Lower leg skin (tissue), 3 donors: ENCODE measurements at regions not wholly inside any gene's neighbourhood (a gene's known extent, or its start where the extent isn't known, plus 50 kb on each side); places are given as distances from the start of the nearest gene placed in this dataset.

Source experiments
- POLR2A ChIP-seq, 2 donors: fragments of 450-650 bp; IDR thresholded peaks; one replicate each; pipeline ENCODE4 v1.6.1; 2016 to 2017; ENCODE audit warnings: antibody characterized with exemption in 2 of 2, mild to moderate bottlenecking in 1 of 2, moderate library complexity in 1 of 2
- TF ChIP-seq, protein P1 (sequence below), 3 donors: fragments of 450-650 bp; IDR thresholded peaks; one replicate each; pipeline ENCODE4 v1.5.1; 2016; ENCODE audit warnings: antibody characterized with exemption in 3 of 3, mild to moderate bottlenecking in 3 of 3, moderate library complexity in 2 of 3

DNA sequence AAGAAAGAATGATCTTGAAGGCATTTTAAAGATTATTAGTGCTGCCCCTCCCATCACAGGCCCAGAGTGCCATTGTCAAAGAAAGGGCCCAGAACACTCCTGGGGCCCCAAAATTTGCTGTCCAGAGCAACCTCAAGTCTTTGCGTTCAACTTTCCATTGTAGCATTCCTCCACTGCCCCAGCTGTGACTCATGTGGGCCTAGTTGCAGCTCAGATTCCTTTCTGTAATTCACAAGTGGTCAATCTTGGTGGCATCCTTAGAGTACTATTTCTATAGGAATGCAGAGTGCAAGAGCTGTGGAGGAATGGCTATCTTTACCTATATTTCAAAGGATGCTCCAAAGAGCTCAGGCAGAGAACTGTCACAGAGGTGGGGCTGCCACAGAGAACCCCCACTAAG is 1500.8 kb upstream of the IGFBP7 start:
- TF ChIP-seq, protein P1, sequence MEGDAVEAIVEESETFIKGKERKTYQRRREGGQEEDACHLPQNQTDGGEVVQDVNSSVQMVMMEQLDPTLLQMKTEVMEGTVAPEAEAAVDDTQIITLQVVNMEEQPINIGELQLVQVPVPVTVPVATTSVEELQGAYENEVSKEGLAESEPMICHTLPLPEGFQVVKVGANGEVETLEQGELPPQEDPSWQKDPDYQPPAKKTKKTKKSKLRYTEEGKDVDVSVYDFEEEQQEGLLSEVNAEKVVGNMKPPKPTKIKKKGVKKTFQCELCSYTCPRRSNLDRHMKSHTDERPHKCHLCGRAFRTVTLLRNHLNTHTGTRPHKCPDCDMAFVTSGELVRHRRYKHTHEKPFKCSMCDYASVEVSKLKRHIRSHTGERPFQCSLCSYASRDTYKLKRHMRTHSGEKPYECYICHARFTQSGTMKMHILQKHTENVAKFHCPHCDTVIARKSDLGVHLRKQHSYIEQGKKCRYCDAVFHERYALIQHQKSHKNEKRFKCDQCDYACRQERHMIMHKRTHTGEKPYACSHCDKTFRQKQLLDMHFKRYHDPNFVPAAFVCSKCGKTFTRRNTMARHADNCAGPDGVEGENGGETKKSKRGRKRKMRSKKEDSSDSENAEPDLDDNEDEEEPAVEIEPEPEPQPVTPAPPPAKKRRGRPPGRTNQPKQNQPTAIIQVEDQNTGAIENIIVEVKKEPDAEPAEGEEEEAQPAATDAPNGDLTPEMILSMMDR (IDR thresholded peaks at IDR 0.05): no peak
- no peak for TF ChIP-seq POLR2A (IDR thresholded peaks at IDR 0.05)
